ENCODE measurements at regions not wholly inside any gene's neighbourhood (a gene's known extent, or its start where the extent isn't known, plus 50 kb on each side); places are given as distances from the start of the nearest gene placed in this dataset.

DNA sequence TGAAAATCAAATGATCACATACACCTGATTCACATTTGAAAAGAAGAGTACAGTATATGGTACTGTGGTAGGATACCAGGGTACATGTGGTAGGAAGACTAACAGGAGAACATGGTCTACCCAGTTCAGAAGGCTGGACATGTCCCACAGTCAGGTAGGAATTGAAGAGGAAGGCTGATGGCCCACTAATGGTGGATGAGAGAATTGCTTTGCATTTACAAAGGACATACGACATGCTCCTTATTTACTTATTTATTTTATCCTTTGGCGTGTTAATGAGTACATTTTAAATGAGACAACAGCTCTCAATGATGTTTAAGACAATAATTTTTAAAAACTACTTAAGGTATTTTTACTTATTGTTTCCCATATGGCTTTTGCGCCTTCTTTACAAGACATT is 106.7 kb upstream of the BMP2K start:
- TF ChIP-seq YY1 (tag by site-specific recombination; IDR thresholded peaks at IDR 0.05) (no peak), MYNN (tag by site-specific recombination; IDR thresholded peaks at IDR 0.05; ENCODE audit: borderline replicate concordance) (no peak), SP2 (tag by site-specific recombination; IDR thresholded peaks at IDR 0.05) (no peak), ZNF768 (tag by site-specific recombination; IDR thresholded peaks at IDR 0.05) (no peak)
- TF ChIP-seq, protein P1, sequence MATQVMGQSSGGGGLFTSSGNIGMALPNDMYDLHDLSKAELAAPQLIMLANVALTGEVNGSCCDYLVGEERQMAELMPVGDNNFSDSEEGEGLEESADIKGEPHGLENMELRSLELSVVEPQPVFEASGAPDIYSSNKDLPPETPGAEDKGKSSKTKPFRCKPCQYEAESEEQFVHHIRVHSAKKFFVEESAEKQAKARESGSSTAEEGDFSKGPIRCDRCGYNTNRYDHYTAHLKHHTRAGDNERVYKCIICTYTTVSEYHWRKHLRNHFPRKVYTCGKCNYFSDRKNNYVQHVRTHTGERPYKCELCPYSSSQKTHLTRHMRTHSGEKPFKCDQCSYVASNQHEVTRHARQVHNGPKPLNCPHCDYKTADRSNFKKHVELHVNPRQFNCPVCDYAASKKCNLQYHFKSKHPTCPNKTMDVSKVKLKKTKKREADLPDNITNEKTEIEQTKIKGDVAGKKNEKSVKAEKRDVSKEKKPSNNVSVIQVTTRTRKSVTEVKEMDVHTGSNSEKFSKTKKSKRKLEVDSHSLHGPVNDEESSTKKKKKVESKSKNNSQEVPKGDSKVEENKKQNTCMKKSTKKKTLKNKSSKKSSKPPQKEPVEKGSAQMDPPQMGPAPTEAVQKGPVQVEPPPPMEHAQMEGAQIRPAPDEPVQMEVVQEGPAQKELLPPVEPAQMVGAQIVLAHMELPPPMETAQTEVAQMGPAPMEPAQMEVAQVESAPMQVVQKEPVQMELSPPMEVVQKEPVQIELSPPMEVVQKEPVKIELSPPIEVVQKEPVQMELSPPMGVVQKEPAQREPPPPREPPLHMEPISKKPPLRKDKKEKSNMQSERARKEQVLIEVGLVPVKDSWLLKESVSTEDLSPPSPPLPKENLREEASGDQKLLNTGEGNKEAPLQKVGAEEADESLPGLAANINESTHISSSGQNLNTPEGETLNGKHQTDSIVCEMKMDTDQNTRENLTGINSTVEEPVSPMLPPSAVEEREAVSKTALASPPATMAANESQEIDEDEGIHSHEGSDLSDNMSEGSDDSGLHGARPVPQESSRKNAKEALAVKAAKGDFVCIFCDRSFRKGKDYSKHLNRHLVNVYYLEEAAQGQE (tag by site-specific recombination; IDR thresholded peaks at IDR 0.05) = no peak
- TF ChIP-seq, protein P2, sequence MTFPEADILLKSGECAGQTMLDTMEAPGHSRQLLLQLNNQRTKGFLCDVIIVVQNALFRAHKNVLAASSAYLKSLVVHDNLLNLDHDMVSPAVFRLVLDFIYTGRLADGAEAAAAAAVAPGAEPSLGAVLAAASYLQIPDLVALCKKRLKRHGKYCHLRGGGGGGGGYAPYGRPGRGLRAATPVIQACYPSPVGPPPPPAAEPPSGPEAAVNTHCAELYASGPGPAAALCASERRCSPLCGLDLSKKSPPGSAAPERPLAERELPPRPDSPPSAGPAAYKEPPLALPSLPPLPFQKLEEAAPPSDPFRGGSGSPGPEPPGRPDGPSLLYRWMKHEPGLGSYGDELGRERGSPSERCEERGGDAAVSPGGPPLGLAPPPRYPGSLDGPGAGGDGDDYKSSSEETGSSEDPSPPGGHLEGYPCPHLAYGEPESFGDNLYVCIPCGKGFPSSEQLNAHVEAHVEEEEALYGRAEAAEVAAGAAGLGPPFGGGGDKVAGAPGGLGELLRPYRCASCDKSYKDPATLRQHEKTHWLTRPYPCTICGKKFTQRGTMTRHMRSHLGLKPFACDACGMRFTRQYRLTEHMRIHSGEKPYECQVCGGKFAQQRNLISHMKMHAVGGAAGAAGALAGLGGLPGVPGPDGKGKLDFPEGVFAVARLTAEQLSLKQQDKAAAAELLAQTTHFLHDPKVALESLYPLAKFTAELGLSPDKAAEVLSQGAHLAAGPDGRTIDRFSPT (tag by site-specific recombination; IDR thresholded peaks at IDR 0.05) = no peak
- TF ChIP-seq, protein P3, sequence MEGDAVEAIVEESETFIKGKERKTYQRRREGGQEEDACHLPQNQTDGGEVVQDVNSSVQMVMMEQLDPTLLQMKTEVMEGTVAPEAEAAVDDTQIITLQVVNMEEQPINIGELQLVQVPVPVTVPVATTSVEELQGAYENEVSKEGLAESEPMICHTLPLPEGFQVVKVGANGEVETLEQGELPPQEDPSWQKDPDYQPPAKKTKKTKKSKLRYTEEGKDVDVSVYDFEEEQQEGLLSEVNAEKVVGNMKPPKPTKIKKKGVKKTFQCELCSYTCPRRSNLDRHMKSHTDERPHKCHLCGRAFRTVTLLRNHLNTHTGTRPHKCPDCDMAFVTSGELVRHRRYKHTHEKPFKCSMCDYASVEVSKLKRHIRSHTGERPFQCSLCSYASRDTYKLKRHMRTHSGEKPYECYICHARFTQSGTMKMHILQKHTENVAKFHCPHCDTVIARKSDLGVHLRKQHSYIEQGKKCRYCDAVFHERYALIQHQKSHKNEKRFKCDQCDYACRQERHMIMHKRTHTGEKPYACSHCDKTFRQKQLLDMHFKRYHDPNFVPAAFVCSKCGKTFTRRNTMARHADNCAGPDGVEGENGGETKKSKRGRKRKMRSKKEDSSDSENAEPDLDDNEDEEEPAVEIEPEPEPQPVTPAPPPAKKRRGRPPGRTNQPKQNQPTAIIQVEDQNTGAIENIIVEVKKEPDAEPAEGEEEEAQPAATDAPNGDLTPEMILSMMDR (tag by site-specific recombination; IDR thresholded peaks at IDR 0.05) = no peak
- TF ChIP-seq, protein P4, sequence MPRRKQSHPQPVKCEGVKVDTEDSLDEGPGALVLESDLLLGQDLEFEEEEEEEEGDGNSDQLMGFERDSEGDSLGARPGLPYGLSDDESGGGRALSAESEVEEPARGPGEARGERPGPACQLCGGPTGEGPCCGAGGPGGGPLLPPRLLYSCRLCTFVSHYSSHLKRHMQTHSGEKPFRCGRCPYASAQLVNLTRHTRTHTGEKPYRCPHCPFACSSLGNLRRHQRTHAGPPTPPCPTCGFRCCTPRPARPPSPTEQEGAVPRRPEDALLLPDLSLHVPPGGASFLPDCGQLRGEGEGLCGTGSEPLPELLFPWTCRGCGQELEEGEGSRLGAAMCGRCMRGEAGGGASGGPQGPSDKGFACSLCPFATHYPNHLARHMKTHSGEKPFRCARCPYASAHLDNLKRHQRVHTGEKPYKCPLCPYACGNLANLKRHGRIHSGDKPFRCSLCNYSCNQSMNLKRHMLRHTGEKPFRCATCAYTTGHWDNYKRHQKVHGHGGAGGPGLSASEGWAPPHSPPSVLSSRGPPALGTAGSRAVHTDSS (tag by site-specific recombination; IDR thresholded peaks at IDR 0.05) = no peak
